GM20000 (cell line): ENCODE measurements at regions not wholly inside any gene's neighbourhood (a gene's known extent, or its start where the extent isn't known, plus 50 kb on each side); places are given as distances from the start of the nearest gene placed in this dataset.

Source experiments
- DNase-seq: peaks from one replicate; pipeline ENCODE4 v3.0.0; 2012; ENCODE audit warnings: low spot score
- TF ChIP-seq, protein P1 (sequence below): IDR thresholded peaks from 2 replicates; pipeline ENCODE4 v1.5.1; 2012; ENCODE audit warnings: mild to moderate bottlenecking, control low read depth; ENCODE audit errors: extremely low read depth, missing control alignments

DNA sequence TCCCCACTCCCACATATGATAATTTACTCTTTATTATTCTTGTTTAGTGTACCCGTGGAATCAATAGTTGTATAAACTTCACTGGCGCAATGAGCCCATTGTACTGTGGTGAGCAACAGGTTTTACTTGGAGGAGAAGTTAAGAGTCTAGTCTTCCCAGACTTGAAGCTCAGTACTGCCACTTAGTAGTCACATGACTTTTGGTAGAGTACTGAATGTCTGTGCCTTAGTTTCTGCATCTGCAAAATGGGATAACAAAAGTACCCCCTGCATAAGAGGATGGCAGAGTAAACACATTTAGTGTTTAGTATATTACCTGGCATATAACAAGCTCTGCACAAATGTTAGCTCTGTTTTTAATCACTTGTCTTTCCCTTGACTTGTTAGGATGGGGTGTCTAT is 375.5 kb downstream of the VRK1 start:
- TF ChIP-seq, protein P1, sequence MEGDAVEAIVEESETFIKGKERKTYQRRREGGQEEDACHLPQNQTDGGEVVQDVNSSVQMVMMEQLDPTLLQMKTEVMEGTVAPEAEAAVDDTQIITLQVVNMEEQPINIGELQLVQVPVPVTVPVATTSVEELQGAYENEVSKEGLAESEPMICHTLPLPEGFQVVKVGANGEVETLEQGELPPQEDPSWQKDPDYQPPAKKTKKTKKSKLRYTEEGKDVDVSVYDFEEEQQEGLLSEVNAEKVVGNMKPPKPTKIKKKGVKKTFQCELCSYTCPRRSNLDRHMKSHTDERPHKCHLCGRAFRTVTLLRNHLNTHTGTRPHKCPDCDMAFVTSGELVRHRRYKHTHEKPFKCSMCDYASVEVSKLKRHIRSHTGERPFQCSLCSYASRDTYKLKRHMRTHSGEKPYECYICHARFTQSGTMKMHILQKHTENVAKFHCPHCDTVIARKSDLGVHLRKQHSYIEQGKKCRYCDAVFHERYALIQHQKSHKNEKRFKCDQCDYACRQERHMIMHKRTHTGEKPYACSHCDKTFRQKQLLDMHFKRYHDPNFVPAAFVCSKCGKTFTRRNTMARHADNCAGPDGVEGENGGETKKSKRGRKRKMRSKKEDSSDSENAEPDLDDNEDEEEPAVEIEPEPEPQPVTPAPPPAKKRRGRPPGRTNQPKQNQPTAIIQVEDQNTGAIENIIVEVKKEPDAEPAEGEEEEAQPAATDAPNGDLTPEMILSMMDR = no peak
- DNase-seq = no peak

DNA sequence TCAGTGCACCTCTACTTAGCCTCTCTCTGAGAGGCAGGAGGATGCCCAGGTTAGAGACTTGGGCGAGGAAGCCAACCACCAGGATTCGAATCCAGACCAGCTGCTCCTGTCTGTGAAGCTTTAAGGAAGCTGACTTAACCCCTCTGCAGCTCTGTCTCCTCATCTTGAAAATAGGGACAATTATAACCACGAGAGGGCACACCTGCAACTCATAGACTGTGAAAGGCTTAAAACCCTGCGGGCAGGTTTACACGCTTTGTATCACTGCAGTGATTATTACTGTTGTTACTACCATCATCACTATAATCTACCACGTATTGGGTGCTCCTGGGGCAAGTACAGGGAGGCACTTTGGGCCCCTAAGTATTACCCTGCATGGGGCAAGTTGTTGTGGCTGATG is 379.8 kb downstream of the VRK1 start:
- no peak for DNase-seq

DNA sequence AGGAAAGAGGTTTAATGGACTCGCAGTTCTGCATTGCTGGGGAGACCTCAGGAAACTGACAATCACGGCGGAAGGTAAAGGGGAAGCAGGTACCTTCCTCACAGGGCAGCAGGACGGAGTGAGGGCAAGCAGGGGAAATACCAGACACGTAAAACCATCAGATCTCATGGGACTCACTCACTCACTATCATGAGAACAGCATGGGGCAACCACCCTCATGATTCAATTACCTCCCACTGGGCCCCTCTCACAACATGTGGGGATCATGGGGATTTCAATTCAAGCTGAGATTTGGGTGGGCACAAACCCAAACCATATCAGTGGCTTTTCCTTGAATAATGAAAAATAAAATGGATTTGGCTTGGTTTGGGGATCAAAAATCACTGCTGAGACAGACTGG is 380.5 kb downstream of the VRK1 start:
- TF ChIP-seq, protein P1 = no peak
- DNase-seq = no peak

More for the DNA sequence above, 379.8 kb downstream of the VRK1 start:
- TF ChIP-seq, protein P1 = no peak

DNA sequence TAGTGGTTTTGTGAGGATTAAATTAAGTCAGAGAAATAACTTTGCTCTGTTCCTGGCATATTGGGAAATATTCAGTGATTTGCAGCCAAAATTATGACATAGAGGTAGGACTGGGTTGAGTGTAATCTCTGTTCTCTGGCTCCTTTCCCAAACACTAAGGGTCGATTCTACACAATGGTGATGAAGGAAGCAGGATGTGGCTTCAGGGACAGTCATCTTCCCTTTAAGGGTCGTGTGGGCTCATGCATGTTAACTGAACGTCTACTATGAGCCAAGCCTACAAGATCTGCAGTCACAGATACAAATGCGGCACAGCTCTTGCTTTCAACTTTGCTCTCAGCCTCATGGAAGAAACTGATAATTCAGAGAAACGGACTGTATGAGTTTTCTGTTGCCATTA is 381.6 kb downstream of the VRK1 start:
- no peak for DNase-seq
- TF ChIP-seq, protein P1 = no peak

DNA sequence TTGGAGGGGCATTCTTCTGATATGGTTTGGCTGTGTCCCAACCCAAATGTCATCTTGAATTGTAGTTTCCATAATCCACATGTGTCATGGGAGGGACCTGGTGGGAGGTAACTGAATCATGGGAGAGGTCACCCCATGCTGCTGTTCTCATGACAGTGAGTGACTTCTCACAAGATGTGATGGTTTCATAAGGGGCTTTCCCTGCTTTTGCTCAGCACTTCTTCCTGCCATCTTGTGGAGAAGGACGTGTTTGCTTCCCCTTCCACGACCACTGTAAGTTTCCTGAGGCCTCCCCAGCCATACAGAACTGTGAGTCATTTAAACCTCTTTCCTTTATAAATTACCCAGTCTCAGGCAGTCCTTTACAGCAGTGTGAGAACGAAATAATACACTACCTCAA is 382.4 kb downstream of the VRK1 start:
- no peak for DNase-seq
- TF ChIP-seq, protein P1 = no peak

DNA sequence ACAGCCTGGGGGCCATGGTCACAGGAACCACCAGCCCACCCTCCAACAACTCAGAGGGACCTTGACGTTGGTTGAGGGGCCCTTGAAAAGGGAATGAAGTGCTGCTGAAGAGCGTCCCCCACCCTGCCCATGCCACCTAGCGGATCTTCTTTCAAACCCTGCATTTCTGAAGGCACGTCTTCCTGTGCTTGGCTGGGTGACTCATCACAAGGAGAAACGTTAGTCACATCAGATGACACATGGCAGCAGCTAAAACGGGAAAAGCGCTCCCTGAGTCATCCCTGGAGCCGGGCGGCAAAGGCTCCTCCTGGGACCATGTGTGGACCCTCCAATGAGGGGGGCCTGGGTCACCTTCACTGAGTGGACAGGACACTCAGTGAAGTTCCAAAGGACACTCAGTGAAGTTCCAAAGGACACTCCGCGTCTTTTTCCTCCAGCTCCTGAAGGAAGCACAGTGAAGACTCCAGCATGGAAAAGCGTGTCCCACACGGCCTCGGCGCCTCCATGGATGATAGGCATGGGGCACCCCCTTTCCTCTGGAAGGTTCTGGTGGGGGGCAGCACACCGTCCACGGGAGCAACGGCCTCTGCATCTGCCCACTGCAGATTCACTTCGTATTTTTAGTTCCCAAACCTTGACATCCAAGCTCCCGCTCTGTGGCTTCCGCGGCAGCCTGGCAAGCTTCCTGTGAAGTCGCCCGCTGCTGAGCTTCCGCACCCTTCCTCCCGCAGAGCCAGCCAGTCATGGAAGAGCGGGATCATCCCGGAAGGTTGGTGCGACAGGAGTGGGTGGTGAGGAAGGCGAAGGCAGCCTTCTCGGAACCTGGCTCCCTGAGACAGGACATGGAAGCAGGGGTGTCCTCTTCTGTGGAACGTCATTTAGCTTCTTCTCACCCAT is 383.4 kb downstream of the VRK1 start:
- TF ChIP-seq, protein P1 = no peak
- no peak for DNase-seq

DNA sequence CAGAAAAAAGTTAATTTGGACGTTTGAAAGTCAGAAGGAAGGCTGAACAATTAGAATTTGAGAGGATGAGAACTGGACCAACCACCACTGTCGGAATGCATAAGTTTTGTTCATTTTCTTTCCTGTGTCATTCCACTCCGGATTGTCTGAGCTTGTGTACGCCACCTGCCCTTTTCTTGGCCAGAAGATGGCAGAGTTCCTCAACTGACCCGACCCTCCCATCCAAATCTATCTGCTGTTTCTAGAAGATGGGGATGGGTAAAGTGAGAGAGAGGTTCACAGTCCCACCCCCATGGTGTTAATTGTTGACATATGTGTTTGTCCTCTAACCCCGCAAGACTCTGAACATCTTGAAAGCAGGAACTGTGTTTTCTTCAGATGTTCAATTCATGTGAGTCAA is 388.0 kb downstream of the VRK1 start:
- DNase-seq = no peak
- TF ChIP-seq, protein P1 = no peak
